IMR-90 (cell line): ENCODE measurements at regions not wholly inside any gene's neighbourhood (a gene's known extent, or its start where the extent isn't known, plus 50 kb on each side); places are given as distances from the start of the nearest gene placed in this dataset.

Experiments
- ATAC-seq: fragments of 200-7000 bp; cut with Tn5 transposase; 2 replicates; pipeline ENCODE4 v1.9.1; 2020; ENCODE audit warnings: low read depth, mild to moderate bottlenecking, moderate library complexity
- BruUV-seq: library from RNA; stranded (reverse); fragments of 400-500 nt; replicated peaks from 2 replicates; lab custom pipeline; 2021; lab: Mats Ljungman, UMichigan
- CTCF ChIA-PET: fragments of 300-600 bp; formaldehyde crosslinking; extraction: SDS; loops from one replicate; lab custom pipeline; 2021; ENCODE audit warnings: antibody characterized with exemption; lab: Yijun Ruan, JAX
- POLR2A ChIA-PET: fragments of 300-600 bp; sonication (Branson Sonifier 250); formaldehyde crosslinking; loops from one replicate; lab custom pipeline; 2022; ENCODE audit warnings: antibody characterized with exemption; ENCODE audit not compliant: unreplicated experiment; lab: Charles Lee
- DNase-seq: peaks from one replicate; pipeline ENCODE4 v3.0.0; 2013
- H2AFZ ChIP-seq: replicated peaks from 2 replicates; pipeline ENCODE3; 2013; ENCODE audit warnings: low read length, mild to moderate bottlenecking; ENCODE audit not compliant: poor library complexity
- H2AK5ac ChIP-seq: 2 replicates; pipeline ENCODE4 v1.6.1; 2013; ENCODE audit warnings: low read depth, low read length, inconsistent platforms
- H2AK9ac ChIP-seq: replicated peaks from 2 replicates; pipeline ENCODE3; 2013; ENCODE audit warnings: mild to moderate bottlenecking, low read depth, low read length, moderate library complexity; ENCODE audit not compliant: poor library complexity
- H2BK120ac ChIP-seq: 2 replicates; pipeline ENCODE4 v1.6.1; 2013; ENCODE audit warnings: low read depth, low read length, inconsistent platforms
- H2BK15ac ChIP-seq: 3 replicates; pipeline ENCODE4 v1.6.1; 2013; ENCODE audit warnings: low read depth, low read length, inconsistent platforms
- H2BK20ac ChIP-seq: 2 replicates; pipeline ENCODE4 v1.6.1; 2013; ENCODE audit warnings: low read depth, mild to moderate bottlenecking, inconsistent platforms, low read length, moderate library complexity
- H2BK5ac ChIP-seq: 2 replicates; pipeline ENCODE4 v1.6.1; 2013; ENCODE audit warnings: mild to moderate bottlenecking, low read depth, low read length, inconsistent platforms; ENCODE audit not compliant: poor library complexity, severe bottlenecking
- H3K14ac ChIP-seq: replicated peaks from 2 replicates; pipeline ENCODE4 v1.6.1; 2013; ENCODE audit warnings: low read depth, low read length, inconsistent platforms
- H3K18ac ChIP-seq: 2 replicates; pipeline ENCODE4 v1.6.1; 2013; ENCODE audit warnings: low read depth, low read length, control low read depth
- H3K23ac ChIP-seq: 2 replicates; pipeline ENCODE4 v1.6.1; 2013; ENCODE audit warnings: low read depth, low read length, inconsistent platforms
- H3K27ac ChIP-seq: 2 replicates; pipeline ENCODE4 v1.5.1; 2013; ENCODE audit warnings: mild to moderate bottlenecking, control low read depth, low read length; ENCODE audit not compliant: insufficient read depth
- H3K27me3 ChIP-seq: 2 replicates; pipeline ENCODE4 v1.6.1; 2013; ENCODE audit warnings: low read length; ENCODE audit not compliant: control insufficient read depth, insufficient read depth
- H3K36me3 ChIP-seq: 2 replicates; pipeline ENCODE4 v1.6.1; 2013; ENCODE audit warnings: low read length, mixed read lengths; ENCODE audit not compliant: control insufficient read depth, insufficient read depth
- H3K4ac ChIP-seq: 2 replicates; pipeline ENCODE4 v1.6.1; 2013; ENCODE audit warnings: low read depth, low read length, inconsistent platforms
- H3K4me1 ChIP-seq: 2 replicates; pipeline ENCODE4 v1.6.1; 2013; ENCODE audit warnings: low read length, mixed read lengths; ENCODE audit not compliant: control insufficient read depth, insufficient read depth
- H3K4me2 ChIP-seq: 2 replicates; pipeline ENCODE4 v1.6.1; 2013; ENCODE audit warnings: low read depth, mild to moderate bottlenecking, control low read depth, low read length, moderate library complexity
- H3K4me3 ChIP-seq: 2 replicates; pipeline ENCODE4 v1.5.1; 2013; ENCODE audit warnings: low read depth, mild to moderate bottlenecking, control low read depth, low read length, moderate library complexity; ENCODE audit not compliant: insufficient read depth
- H3K56ac ChIP-seq: 2 replicates; pipeline ENCODE4 v1.6.1; 2013; ENCODE audit warnings: low read length, inconsistent platforms; ENCODE audit not compliant: insufficient read depth; ENCODE audit errors: extremely low read depth
- H3K79me1 ChIP-seq, 2 experiments: 2 replicates each; pipeline ENCODE4 v1.6.1; 2013; ENCODE audit warnings: low read length in 2 of 2, inconsistent platforms in 1 of 2, low read depth in 1 of 2
- H3K9ac ChIP-seq: 2 replicates; pipeline ENCODE4 v1.6.1; 2013; ENCODE audit warnings: low read depth, low read length, control low read depth
- H3K9me1 ChIP-seq: 2 replicates; pipeline ENCODE4 v1.6.1; 2013; ENCODE audit warnings: low read length, inconsistent platforms; ENCODE audit not compliant: insufficient read depth
- H3K9me3 ChIP-seq: 2 replicates; pipeline ENCODE4 v1.6.1; 2013; ENCODE audit warnings: low read length; ENCODE audit not compliant: control insufficient read depth, insufficient read depth
- H4K20me1 ChIP-seq: 2 replicates; pipeline ENCODE4 v1.6.1; 2013; ENCODE audit warnings: low read length, inconsistent platforms; ENCODE audit not compliant: insufficient read depth
- H4K5ac ChIP-seq: 2 replicates; pipeline ENCODE4 v1.6.1; 2013; ENCODE audit warnings: mild to moderate bottlenecking, low read depth, low read length, control low read depth
- H4K8ac ChIP-seq, 2 experiments: 2 replicates each; pipeline ENCODE4 v1.6.1; 2013; ENCODE audit warnings: low read depth in 2 of 2, low read length in 2 of 2, control low read depth in 1 of 2, inconsistent platforms in 1 of 2
- H4K91ac ChIP-seq: 2 replicates; pipeline ENCODE4 v1.6.1; 2013; ENCODE audit warnings: low read depth, low read length, inconsistent platforms; ENCODE audit not compliant: insufficient read depth
- BHLHE40 ChIP-seq: fragments of 150-350 bp; IDR thresholded peaks from 2 replicates; pipeline ENCODE4 v1.6.1; 2016; ENCODE audit warnings: mild to moderate bottlenecking, low read depth, low read length
- CEBPB ChIP-seq: IDR thresholded peaks from 2 replicates; pipeline ENCODE4 v1.6.1; 2012; ENCODE audit warnings: low read depth, low read length, improper control_type of control experiment
- CHD1 ChIP-seq: IDR thresholded peaks from 2 replicates; pipeline ENCODE4 v1.6.1; 2012; ENCODE audit warnings: low read depth, low read length, improper control_type of control experiment
- FOS ChIP-seq: fragments of 150-350 bp; IDR thresholded peaks from 2 replicates; pipeline ENCODE4 v1.6.1; 2016; ENCODE audit warnings: low read depth, low read length
- MAFK ChIP-seq: IDR thresholded peaks from 2 replicates; pipeline ENCODE4 v1.6.1; 2012; ENCODE audit warnings: low read depth, low read length, improper control_type of control experiment
- NFE2L2 ChIP-seq: fragments of 150-350 bp; IDR thresholded peaks from 2 replicates; pipeline ENCODE4 v1.6.1; 2016; ENCODE audit warnings: low read depth, mild to moderate bottlenecking, low read length
- POLR2A ChIP-seq: IDR thresholded peaks from 2 replicates; pipeline ENCODE4 v1.6.1; 2012; ENCODE audit warnings: mild to moderate bottlenecking, low read depth, low read length
- RAD21 ChIP-seq: IDR thresholded peaks from 2 replicates; pipeline ENCODE4 v1.6.1; 2012; ENCODE audit warnings: low read length, improper control_type of control experiment
- RCOR1 ChIP-seq: IDR thresholded peaks from 2 replicates; pipeline ENCODE4 v1.6.1; 2012; ENCODE audit warnings: mild to moderate bottlenecking, low read length, improper control_type of control experiment; ENCODE audit not compliant: insufficient replicate concordance
- RFX5 ChIP-seq: IDR thresholded peaks from 2 replicates; pipeline ENCODE4 v1.8.0; 2012; ENCODE audit warnings: low read depth, mild to moderate bottlenecking, low read length, moderate library complexity
- SMC3 ChIP-seq: fragments of 150-350 bp; IDR thresholded peaks from 2 replicates; pipeline ENCODE4 v1.6.1; 2016; ENCODE audit warnings: low read depth, mild to moderate bottlenecking, antibody characterized with exemption, low read length, moderate library complexity
- USF2 ChIP-seq: fragments of 150-350 bp; IDR thresholded peaks from 2 replicates; pipeline ENCODE4 v1.6.1; 2017; ENCODE audit warnings: mild to moderate bottlenecking, antibody characterized with exemption, low read length, low read depth
- WGBS, 2 experiments: methylation state at CpG; one replicate each; pipeline versions ENCODE4 v1.1.5 to v1.1.7; 2013; ENCODE audit warnings: missing lambda C conversion rate in 2 of 2; ENCODE audit not compliant: insufficient read length in 1 of 2; ENCODE audit errors: extremely low coverage in 2 of 2; 5-methylcytosine and 5-hydroxymethylcytosine counted together
- dilution Hi-C: fragments of 300-500 bp; cut with HindIII; formaldehyde crosslinking; loops from one replicate; pipeline ENCODE4 v1.14.3; 2018; ENCODE audit warnings: low sequenced_read_pairs; ENCODE audit not compliant: unreplicated experiment
- in situ Hi-C: fragments of 300-500 bp; cut with MboI; formaldehyde crosslinking; loops from 3 replicates; pipeline ENCODE4 v1.14.3; 2019; ENCODE audit warnings: low sequenced_read_pairs, inconsistent platforms, mixed read lengths
- intact Hi-C: fragments of 100-400 bp; cut with micrococcal nuclease; formaldehyde crosslinking; loops from 2 replicates; pipeline ENCODE4 v1.10.0; 2022

- Histone ChIP-seq H3K14ac (no peak overlapping the region), H2BK15ac (no peak overlapping the region), H2AK9ac (no peak overlapping the region), H4K5ac (no peak overlapping the region), H3K27me3 (no peaks in the 10 kb centered on the region), H3K27ac (no peak overlapping the region), H3K79me1 (no peaks in the 10 kb centered on the region), H3K56ac (no peak overlapping the region), H2AK5ac (no peak overlapping the region), H3K23ac (no peak overlapping the region), H3K36me3 (no peaks in the 10 kb centered on the region), H2BK5ac (no peak overlapping the region), H3K9me1 (no peaks in the 10 kb centered on the region), H2AFZ (no peak overlapping the region), H3K18ac (no peak overlapping the region), H4K91ac (no peak overlapping the region), H3K4me2 (no peak overlapping the region), H3K4me1 (no peaks in the 10 kb centered on the region), H3K9me3 (no peaks in the 10 kb centered on the region), H2BK20ac (no peak overlapping the region), H3K4me3 (no peak overlapping the region), H2BK120ac (no peak overlapping the region), H3K9ac (no peak overlapping the region), H3K4ac (no peak overlapping the region), H4K8ac (no peak overlapping the region), H4K20me1 (no peaks in the 10 kb centered on the region)
- POLR2A ChIA-PET: no interaction called here
- no TSS peak for BruUV-seq
- in situ Hi-C loops (no loop called here), dilution Hi-C loops (no loop called here), intact Hi-C loops (no loop called here)
- ATAC-seq: no peak
- TF ChIP-seq MAFK (no peak), RFX5 (no peak), RAD21 (no peak), RCOR1 (no peak), NFE2L2 (no peak), USF2 (no peak), FOS (no peak), CHD1 (no peak), POLR2A (no peak), BHLHE40 (no peak), CEBPB (no peak), SMC3 (no peak)
- DNase-seq: no peak
- WGBS, 2 experiments: no CpG with 5 or more reads among the region's 1 CpG
- CTCF ChIA-PET: interaction anchor here (1.0 kb wide), 1 partner anchor 9 kb away, joined by 3 read pairs; no protein-coding TSS in a partner anchor
Observed at GRCh38 chr6:122151763-122152162, 247.7 kb upstream of the HSF2 start.
